ENCODE measurements at regions not wholly inside any gene's neighbourhood (a gene's known extent, or its start where the extent isn't known, plus 50 kb on each side); places are given as distances from the start of the nearest gene placed in this dataset.

DNA sequence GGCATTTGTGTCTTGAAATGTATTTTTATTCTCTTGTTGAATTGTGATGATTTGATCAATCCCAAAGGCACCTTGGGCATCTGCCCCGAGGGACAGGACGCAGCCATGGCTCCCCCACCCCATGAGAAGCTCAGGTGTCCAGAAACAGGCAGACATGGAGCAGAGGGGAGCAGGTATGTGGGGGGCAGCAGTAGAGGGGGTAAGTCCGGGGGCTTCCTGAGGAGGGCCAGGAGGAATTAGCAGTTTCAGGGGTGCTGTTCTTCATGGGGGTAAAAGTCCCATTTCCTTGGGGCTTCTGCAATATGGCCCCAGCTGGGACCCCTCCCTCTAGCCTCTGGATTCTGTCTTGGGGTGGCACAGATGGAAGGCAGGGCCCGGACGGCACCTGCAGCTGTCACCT lies 67.0 kb upstream of the HMX1 start:
- TF ChIP-seq, protein P1, sequence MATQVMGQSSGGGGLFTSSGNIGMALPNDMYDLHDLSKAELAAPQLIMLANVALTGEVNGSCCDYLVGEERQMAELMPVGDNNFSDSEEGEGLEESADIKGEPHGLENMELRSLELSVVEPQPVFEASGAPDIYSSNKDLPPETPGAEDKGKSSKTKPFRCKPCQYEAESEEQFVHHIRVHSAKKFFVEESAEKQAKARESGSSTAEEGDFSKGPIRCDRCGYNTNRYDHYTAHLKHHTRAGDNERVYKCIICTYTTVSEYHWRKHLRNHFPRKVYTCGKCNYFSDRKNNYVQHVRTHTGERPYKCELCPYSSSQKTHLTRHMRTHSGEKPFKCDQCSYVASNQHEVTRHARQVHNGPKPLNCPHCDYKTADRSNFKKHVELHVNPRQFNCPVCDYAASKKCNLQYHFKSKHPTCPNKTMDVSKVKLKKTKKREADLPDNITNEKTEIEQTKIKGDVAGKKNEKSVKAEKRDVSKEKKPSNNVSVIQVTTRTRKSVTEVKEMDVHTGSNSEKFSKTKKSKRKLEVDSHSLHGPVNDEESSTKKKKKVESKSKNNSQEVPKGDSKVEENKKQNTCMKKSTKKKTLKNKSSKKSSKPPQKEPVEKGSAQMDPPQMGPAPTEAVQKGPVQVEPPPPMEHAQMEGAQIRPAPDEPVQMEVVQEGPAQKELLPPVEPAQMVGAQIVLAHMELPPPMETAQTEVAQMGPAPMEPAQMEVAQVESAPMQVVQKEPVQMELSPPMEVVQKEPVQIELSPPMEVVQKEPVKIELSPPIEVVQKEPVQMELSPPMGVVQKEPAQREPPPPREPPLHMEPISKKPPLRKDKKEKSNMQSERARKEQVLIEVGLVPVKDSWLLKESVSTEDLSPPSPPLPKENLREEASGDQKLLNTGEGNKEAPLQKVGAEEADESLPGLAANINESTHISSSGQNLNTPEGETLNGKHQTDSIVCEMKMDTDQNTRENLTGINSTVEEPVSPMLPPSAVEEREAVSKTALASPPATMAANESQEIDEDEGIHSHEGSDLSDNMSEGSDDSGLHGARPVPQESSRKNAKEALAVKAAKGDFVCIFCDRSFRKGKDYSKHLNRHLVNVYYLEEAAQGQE (IDR thresholded peaks at IDR 0.05; ENCODE audit: low read depth): no peak
- TF ChIP-seq, protein P2, sequence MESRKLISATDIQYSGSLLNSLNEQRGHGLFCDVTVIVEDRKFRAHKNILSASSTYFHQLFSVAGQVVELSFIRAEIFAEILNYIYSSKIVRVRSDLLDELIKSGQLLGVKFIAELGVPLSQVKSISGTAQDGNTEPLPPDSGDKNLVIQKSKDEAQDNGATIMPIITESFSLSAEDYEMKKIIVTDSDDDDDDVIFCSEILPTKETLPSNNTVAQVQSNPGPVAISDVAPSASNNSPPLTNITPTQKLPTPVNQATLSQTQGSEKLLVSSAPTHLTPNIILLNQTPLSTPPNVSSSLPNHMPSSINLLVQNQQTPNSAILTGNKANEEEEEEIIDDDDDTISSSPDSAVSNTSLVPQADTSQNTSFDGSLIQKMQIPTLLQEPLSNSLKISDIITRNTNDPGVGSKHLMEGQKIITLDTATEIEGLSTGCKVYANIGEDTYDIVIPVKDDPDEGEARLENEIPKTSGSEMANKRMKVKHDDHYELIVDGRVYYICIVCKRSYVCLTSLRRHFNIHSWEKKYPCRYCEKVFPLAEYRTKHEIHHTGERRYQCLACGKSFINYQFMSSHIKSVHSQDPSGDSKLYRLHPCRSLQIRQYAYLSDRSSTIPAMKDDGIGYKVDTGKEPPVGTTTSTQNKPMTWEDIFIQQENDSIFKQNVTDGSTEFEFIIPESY (IDR thresholded peaks at IDR 0.05; ENCODE audit: extremely low read depth, insufficient replicate concordance, low read length): no peak
- TF ChIP-seq EGR1 (IDR thresholded peaks at IDR 0.05; ENCODE audit: low read depth): no peak
- TF ChIP-seq RAD21 (IDR thresholded peaks at IDR 0.05; ENCODE audit: low read depth): no peak
- TF ChIP-seq POLR2AphosphoS5 (IDR thresholded peaks at IDR 0.05; ENCODE audit: low read depth, low read length): no peak
- no peak for TF ChIP-seq POLR2A (IDR thresholded peaks at IDR 0.05; ENCODE audit: borderline replicate concordance, extremely low read depth, insufficient read depth, insufficient read length)
- TF ChIP-seq SRF (IDR thresholded peaks at IDR 0.05; ENCODE audit: low read depth): no peak
- no peak for TF ChIP-seq CEBPB (IDR thresholded peaks at IDR 0.05; ENCODE audit: low read depth)
- TF ChIP-seq ZFX (IDR thresholded peaks at IDR 0.05): no peak
- no peak for TF ChIP-seq FOSL1 (IDR thresholded peaks at IDR 0.05; ENCODE audit: low read depth)
- Histone ChIP-seq H3K4me3 (replicated peaks in 1 of 2; ENCODE audit: low read depth in 1 of 2, low read length in 2 of 2) (no peak overlapping the region), H3K9ac (ENCODE audit: low read length) (no peak overlapping the region), H3K79me2 (ENCODE audit: insufficient read depth, low read length) (no peaks in the 10 kb centered on the region), H3K36me3 (ENCODE audit: control insufficient read depth in 1 of 2, insufficient read depth in 2 of 2, low read length in 2 of 2) (no peaks in the 10 kb centered on the region), H3K9me3 (ENCODE audit: control insufficient read depth in 1 of 2, insufficient read depth in 1 of 2, low read depth in 1 of 2, low read length in 2 of 2) (peaks cover 0 to 8% of the 10 kb centered on the region in 2 experiments; a peak in 1 of 4 replicates), H4K20me1 (ENCODE audit: insufficient read depth) (no peaks in the 10 kb centered on the region), H3K9me2 (ENCODE audit: insufficient read depth) (no peaks in the 10 kb centered on the region), H2AFZ (ENCODE audit: low read depth, low read length, poor library complexity, severe bottlenecking) (no peak overlapping the region), H3K4me2 (ENCODE audit: low read length) (no peak overlapping the region), H3K27me3 (ENCODE audit: insufficient read depth, low read length) (no peaks in the 10 kb centered on the region), H3K27ac (ENCODE audit: low read depth, low read length) (no peak overlapping the region), H3K4me1 (ENCODE audit: control insufficient read depth in 1 of 2, insufficient read depth in 2 of 2, low read length in 2 of 2) (0 out of 4 replicates have a peak, but pooled peaks cover 0 to 6% of the 10 kb centered on the region in 2 experiments)
- intact Hi-C loops (cut with micrococcal nuclease): no loop called here
- POLR2A ChIA-PET: no interaction called here
- no peak for DNase-seq (ENCODE audit: low read depth, low spot score)
- no TSS peak for BruUV-seq (replicated peaks)
- no peak for ATAC-seq
- CTCF ChIA-PET: no interaction called here
- RAD21 ChIA-PET (ENCODE audit: low non-redundant PET in 1 of 2, low total read pairs in 2 of 2, uncharacterized antibody in 2 of 2, unreplicated experiment in 2 of 2): no interaction called here

All from HCT116 (cell line).